Peyer's patch (tissue), 4 donors: ENCODE measurements at regions not wholly inside any gene's neighbourhood (a gene's known extent, or its start where the extent isn't known, plus 50 kb on each side); places are given as distances from the start of the nearest gene placed in this dataset.

Experiments used
- CTCF ChIP-seq, 6 experiments: fragments of 450-650 bp in 4 of 6; fragments of 200-600 bp in 2 of 6; sonication (generic) in 1 of 6; IDR thresholded peaks; one replicate each; pipeline ENCODE4 v1.5.1; 2017 to 2019; ENCODE audit warnings: antibody characterized with exemption in 6 of 6, mild to moderate bottlenecking in 3 of 6, moderate library complexity in 1 of 6
- POLR2A ChIP-seq, 2 donors: fragments of 450-650 bp; IDR thresholded peaks; one replicate each; pipeline ENCODE4 v1.5.1; 2017; ENCODE audit warnings: antibody characterized with exemption in 2 of 2, mild to moderate bottlenecking in 2 of 2, moderate library complexity in 2 of 2

DNA sequence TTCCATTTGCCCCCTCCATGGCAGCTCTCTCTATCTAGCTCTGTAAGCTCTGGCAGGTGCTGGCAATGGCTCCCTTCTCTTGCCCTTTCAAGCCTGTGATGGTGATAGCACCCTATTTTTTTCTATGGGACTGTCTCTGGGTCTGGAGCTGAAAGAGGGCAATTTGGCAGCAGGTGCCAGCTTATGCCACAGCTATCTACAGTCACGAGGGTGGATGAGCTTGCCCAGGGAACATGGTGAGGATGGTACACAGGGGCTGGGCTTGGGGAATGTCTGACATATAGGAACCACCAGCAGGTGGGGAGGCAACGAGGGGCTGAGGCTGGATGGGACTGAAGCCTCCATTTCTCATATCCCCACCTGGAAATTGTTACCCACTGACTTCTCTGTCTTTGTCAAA lies 175.4 kb upstream of the SYT13 start:
- no peak for TF ChIP-seq CTCF (IDR thresholded peaks at IDR 0.05)
- no peak for TF ChIP-seq POLR2A (IDR thresholded peaks at IDR 0.05)
